ENCODE measurements at regions not wholly inside any gene's neighbourhood (a gene's known extent, or its start where the extent isn't known, plus 50 kb on each side); places are given as distances from the start of the nearest gene placed in this dataset.

- Histone ChIP-seq H3K36me3 (ENCODE audit: control insufficient read depth in 4 of 4, insufficient read depth in 4 of 4, low read length in 4 of 4) (no peaks in the 10 kb centered on the region), H3K9ac (ENCODE audit: insufficient read depth in 1 of 2, low read length in 2 of 2) (no peak overlapping the region), H3K27ac (ENCODE audit: low read depth in 1 of 2, low read length in 1 of 2) (no peak overlapping the region), H3K9me3 (ENCODE audit: control insufficient read depth in 4 of 4, insufficient read depth in 3 of 4, low read length in 3 of 4) (no peaks in the 10 kb centered on the region), H3K4me3 (no peak overlapping the region), H3K27me3 (ENCODE audit: control insufficient read depth in 3 of 3, insufficient read depth in 3 of 3, low read length in 2 of 3) (no peaks in the 10 kb centered on the region), H3K4me1 (ENCODE audit: control insufficient read depth in 5 of 5, insufficient read depth in 5 of 5, low read length in 5 of 5) (peaks cover 0 to 21% (median 0%) of the 10 kb centered on the region in 5 donors)
- DNase-seq (peak in 1 of 3 donors; percentile 13), ATAC-seq (ENCODE audit: insufficient read depth, low FRiP score) (no peak)
- no peak for TF ChIP-seq CTCF (IDR thresholded peaks at IDR 0.05; ENCODE audit: control extremely low read depth, extremely low read depth)
- 0% methylated on average over 1 of the region's 1 CpG for WGBS, 2 donors
These were observed 553.3 kb downstream of the HTR7 start for GRCh38 chr10:90304533-90304932.

GRCh38 chr10:90306187-90306586, 551.7 kb downstream of the HTR7 start:
- Histone ChIP-seq H3K27me3 (ENCODE audit: control insufficient read depth in 3 of 3, insufficient read depth in 3 of 3, low read length in 2 of 3) (no peaks in the 10 kb centered on the region), H3K9me3 (ENCODE audit: control insufficient read depth in 4 of 4, insufficient read depth in 3 of 4, low read length in 3 of 4) (no peaks in the 10 kb centered on the region), H3K27ac (ENCODE audit: low read depth in 1 of 2, low read length in 1 of 2) (no peak overlapping the region), H3K4me3 (no peak overlapping the region), H3K4me1 (ENCODE audit: control insufficient read depth in 5 of 5, insufficient read depth in 5 of 5, low read length in 5 of 5) (peaks cover 0 to 21% (median 0%) of the 10 kb centered on the region in 5 donors), H3K9ac (ENCODE audit: insufficient read depth in 1 of 2, low read length in 2 of 2) (no peak overlapping the region), H3K36me3 (ENCODE audit: control insufficient read depth in 4 of 4, insufficient read depth in 4 of 4, low read length in 4 of 4) (no peaks in the 10 kb centered on the region)
- no peak for TF ChIP-seq CTCF (IDR thresholded peaks at IDR 0.05; ENCODE audit: control extremely low read depth, extremely low read depth)
- 67 to 73% methylated on average over 1 of the region's 1 CpG for WGBS, 2 donors
- ATAC-seq (ENCODE audit: insufficient read depth, low FRiP score) (no peak), DNase-seq (peak; percentile 54 to 92 (median 92))

- no peak for ATAC-seq (ENCODE audit: insufficient read depth, low FRiP score)
- 66 to 67% methylated on average over 7 of the region's 7 CpGs for WGBS, 2 donors
These were observed 549.6 kb downstream of the HTR7 start for GRCh38 chr10:90308223-90308622.

More at GRCh38 chr10:90308223-90308622, 549.6 kb downstream of the HTR7 start:
- Histone ChIP-seq H3K27me3 (ENCODE audit: control insufficient read depth in 3 of 3, insufficient read depth in 3 of 3, low read length in 2 of 3) (no peaks in the 10 kb centered on the region), H3K27ac (ENCODE audit: low read depth in 1 of 2, low read length in 1 of 2) (no peak overlapping the region), H3K36me3 (ENCODE audit: control insufficient read depth in 4 of 4, insufficient read depth in 4 of 4, low read length in 4 of 4) (no peaks in the 10 kb centered on the region), H3K4me1 (ENCODE audit: control insufficient read depth in 5 of 5, insufficient read depth in 5 of 5, low read length in 5 of 5) (peaks cover 0 to 21% (median 0%) of the 10 kb centered on the region in 5 donors), H3K9ac (ENCODE audit: insufficient read depth in 1 of 2, low read length in 2 of 2) (no peak overlapping the region), H3K9me3 (ENCODE audit: control insufficient read depth in 4 of 4, insufficient read depth in 3 of 4, low read length in 3 of 4) (no peaks in the 10 kb centered on the region), H3K4me3 (no peak overlapping the region)
- no peak for TF ChIP-seq CTCF (IDR thresholded peaks at IDR 0.05; ENCODE audit: control extremely low read depth, extremely low read depth)
- no peak for DNase-seq
